ENCODE measurements at regions not wholly inside any gene's neighbourhood (a gene's known extent, or its start where the extent isn't known, plus 50 kb on each side); places are given as distances from the start of the nearest gene placed in this dataset.

GRCh38 chr6:147043994-147044477, 160.2 kb upstream of the STXBP5 start:
- TF ChIP-seq CTCF (CRISPR knock-in tag; IDR thresholded peaks at IDR 0.05) (no peak), FOXP4 (CRISPR knock-in tag; IDR thresholded peaks at IDR 0.05) (no peak), JARID2 (CRISPR knock-in tag; IDR thresholded peaks at IDR 0.05; ENCODE audit: insufficient replicate concordance) (no peak), ZSCAN29 (CRISPR knock-in tag; conservative IDR thresholded peaks at IDR 0.05) (no peak), ZNF816 (CRISPR knock-in tag; IDR thresholded peaks at IDR 0.05; ENCODE audit: borderline replicate concordance) (no peak), XRCC5 (optimal IDR thresholded peaks at IDR 0.05; ENCODE audit: low read length) (no peak), JUN (CRISPR knock-in tag; IDR thresholded peaks at IDR 0.05) (no peak), CHCHD3 (CRISPR knock-in tag; IDR thresholded peaks at IDR 0.05) (no peak), ZBTB43 (CRISPR knock-in tag; conservative IDR thresholded peaks at IDR 0.05) (no peak), ZNF780A (CRISPR knock-in tag; IDR thresholded peaks at IDR 0.05) (no peak), NONO (IDR thresholded peaks at IDR 0.05) (no peak), NONO (CRISPR knock-in tag; conservative IDR thresholded peaks at IDR 0.05) (no peak), PRDM4 (CRISPR knock-in tag; IDR thresholded peaks at IDR 0.05; ENCODE audit: borderline replicate concordance) (no peak), TP53 (CRISPR knock-in tag; conservative IDR thresholded peaks at IDR 0.05) (peak; percentile 98)
